ENCODE measurements at regions not wholly inside any gene's neighbourhood (a gene's known extent, or its start where the extent isn't known, plus 50 kb on each side); places are given as distances from the start of the nearest gene placed in this dataset.
"Not testable (repeated sequence)": the region's sequence is repeated elsewhere in the genome, so short reads cannot be mapped to it uniquely, and the experiment has no call there.

DNA sequence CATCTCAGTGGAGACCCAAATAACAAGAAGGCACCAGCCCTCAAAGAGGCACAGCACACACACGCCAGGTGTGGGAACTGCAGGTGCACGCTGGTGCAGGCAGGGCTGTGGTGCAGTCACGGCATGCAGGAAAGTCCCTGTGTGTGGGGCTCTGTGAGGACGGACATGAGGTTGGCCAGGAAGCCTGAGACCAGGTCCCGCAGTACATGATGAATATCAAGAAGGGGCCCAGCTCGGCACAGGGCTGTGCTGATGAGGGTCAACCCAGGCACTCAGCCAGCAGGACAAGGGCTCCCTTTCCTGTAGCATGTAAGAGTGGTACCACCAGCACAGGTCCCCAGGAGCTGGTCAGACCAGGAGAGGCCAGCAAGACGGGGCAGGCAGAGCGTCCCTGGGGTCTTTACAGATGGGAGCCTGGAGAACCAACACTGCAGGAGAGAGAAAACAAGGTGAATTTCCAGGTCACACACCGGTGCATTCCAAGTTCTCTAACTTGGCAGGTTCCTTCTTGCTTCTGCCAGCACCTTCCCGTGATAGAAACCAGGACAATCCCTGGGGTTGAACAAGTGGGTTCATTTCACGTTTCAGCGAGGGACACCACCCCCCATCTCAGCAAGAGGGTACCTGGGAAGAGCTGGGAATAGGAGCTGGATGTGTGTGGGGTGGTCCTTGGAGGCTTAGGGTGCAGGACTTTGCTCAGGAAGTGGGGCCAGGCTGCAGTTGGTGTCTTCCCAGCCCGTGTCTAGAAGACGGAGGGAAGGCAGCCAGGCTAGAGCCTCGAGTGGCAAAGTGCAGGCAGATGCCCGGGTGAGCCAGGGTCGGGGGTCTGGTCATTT lies 244.8 kb upstream of the TCERG1L start:
- no peak overlapping the region for H2AFZ ChIP-seq (ENCODE audit: low read depth, low read length)
- no peaks in the 10 kb centered on the region for H4K20me1 ChIP-seq (ENCODE audit: insufficient read depth)
- no peak for TF ChIP-seq SMC3 (conservative IDR thresholded peaks at IDR 0.05; ENCODE audit: poor library complexity)
- H3K27ac ChIP-seq (ENCODE audit: low read length), result no peak overlapping the region
- no peaks in the 10 kb centered on the region for H3K9me3 ChIP-seq (ENCODE audit: low read length)
- no peaks in the 10 kb centered on the region for H3K36me3 ChIP-seq (ENCODE audit: insufficient read depth, low read length)
- no peak overlapping the region for H3K4me3 ChIP-seq (ENCODE audit: low read length)
- no peak overlapping the region for H3K4me2 ChIP-seq (ENCODE audit: low read length)
- no peaks in the 10 kb centered on the region for H3F3A ChIP-seq (ENCODE audit: insufficient read depth, low read length, poor library complexity, severe bottlenecking)
- H3K9ac ChIP-seq (ENCODE audit: low read length), result no peak overlapping the region
- no peaks in the 10 kb centered on the region for H3K79me2 ChIP-seq (replicated peaks; ENCODE audit: insufficient read depth, low read length)
- H3K27me3 ChIP-seq (ENCODE audit: insufficient read depth, low read depth, low read length), result no peaks in the 10 kb centered on the region
- no peaks in the 10 kb centered on the region for H3K9me2 ChIP-seq (ENCODE audit: insufficient read depth, low read length)

DNA sequence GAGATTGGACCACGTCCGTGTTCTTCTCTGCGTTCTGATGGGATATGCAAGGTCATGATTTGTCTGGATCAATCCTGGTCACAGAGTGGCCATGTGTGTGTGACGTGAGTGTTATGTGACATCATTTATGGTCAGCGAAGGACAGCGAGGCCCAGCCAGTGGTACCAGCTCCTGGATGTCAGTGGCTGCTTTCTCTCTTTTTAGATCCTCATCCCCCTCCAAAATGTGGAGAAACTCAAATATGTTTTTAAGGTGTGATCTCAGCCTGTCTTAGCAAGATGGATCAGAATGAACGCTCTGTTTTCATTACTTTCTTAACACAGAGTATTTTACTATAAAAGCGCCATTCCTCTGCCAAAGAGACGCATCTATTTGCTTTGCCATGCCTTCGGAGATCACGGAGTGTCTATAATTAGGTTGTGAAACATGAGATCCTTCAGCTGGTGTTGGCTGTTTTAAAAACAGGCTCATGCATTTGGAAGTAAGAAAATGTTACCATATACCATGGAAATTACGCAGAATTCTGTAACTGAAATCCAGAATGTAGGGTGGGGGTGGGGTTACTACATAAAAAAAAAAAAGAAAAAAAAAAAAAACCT lies 245.5 kb upstream of the TCERG1L start:
- no peaks in the 10 kb centered on the region for H3K36me3 ChIP-seq (ENCODE audit: insufficient read depth, low read length)
- H3K27me3 ChIP-seq (ENCODE audit: insufficient read depth, low read depth, low read length), result no peaks in the 10 kb centered on the region
- no peak for TF ChIP-seq EZH2 (IDR thresholded peaks at IDR 0.05; ENCODE audit: borderline replicate concordance, insufficient read depth, low read length, poor library complexity, severe bottlenecking)
- no peak for TF ChIP-seq MXI1 (conservative IDR thresholded peaks at IDR 0.05; ENCODE audit: poor library complexity, severe bottlenecking)
- no peak for TF ChIP-seq TAF1 (IDR thresholded peaks at IDR 0.05; ENCODE audit: low read depth)
- no peak for TF ChIP-seq SMC3 (conservative IDR thresholded peaks at IDR 0.05; ENCODE audit: poor library complexity)
- TF ChIP-seq, protein P1, sequence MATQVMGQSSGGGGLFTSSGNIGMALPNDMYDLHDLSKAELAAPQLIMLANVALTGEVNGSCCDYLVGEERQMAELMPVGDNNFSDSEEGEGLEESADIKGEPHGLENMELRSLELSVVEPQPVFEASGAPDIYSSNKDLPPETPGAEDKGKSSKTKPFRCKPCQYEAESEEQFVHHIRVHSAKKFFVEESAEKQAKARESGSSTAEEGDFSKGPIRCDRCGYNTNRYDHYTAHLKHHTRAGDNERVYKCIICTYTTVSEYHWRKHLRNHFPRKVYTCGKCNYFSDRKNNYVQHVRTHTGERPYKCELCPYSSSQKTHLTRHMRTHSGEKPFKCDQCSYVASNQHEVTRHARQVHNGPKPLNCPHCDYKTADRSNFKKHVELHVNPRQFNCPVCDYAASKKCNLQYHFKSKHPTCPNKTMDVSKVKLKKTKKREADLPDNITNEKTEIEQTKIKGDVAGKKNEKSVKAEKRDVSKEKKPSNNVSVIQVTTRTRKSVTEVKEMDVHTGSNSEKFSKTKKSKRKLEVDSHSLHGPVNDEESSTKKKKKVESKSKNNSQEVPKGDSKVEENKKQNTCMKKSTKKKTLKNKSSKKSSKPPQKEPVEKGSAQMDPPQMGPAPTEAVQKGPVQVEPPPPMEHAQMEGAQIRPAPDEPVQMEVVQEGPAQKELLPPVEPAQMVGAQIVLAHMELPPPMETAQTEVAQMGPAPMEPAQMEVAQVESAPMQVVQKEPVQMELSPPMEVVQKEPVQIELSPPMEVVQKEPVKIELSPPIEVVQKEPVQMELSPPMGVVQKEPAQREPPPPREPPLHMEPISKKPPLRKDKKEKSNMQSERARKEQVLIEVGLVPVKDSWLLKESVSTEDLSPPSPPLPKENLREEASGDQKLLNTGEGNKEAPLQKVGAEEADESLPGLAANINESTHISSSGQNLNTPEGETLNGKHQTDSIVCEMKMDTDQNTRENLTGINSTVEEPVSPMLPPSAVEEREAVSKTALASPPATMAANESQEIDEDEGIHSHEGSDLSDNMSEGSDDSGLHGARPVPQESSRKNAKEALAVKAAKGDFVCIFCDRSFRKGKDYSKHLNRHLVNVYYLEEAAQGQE (IDR thresholded peaks at IDR 0.05; ENCODE audit: borderline replicate concordance), result no peak
- TF ChIP-seq EP300 (conservative IDR thresholded peaks at IDR 0.05; ENCODE audit: poor library complexity, severe bottlenecking), result no peak
- TF ChIP-seq, protein P2, sequence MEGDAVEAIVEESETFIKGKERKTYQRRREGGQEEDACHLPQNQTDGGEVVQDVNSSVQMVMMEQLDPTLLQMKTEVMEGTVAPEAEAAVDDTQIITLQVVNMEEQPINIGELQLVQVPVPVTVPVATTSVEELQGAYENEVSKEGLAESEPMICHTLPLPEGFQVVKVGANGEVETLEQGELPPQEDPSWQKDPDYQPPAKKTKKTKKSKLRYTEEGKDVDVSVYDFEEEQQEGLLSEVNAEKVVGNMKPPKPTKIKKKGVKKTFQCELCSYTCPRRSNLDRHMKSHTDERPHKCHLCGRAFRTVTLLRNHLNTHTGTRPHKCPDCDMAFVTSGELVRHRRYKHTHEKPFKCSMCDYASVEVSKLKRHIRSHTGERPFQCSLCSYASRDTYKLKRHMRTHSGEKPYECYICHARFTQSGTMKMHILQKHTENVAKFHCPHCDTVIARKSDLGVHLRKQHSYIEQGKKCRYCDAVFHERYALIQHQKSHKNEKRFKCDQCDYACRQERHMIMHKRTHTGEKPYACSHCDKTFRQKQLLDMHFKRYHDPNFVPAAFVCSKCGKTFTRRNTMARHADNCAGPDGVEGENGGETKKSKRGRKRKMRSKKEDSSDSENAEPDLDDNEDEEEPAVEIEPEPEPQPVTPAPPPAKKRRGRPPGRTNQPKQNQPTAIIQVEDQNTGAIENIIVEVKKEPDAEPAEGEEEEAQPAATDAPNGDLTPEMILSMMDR (IDR thresholded peaks at IDR 0.05; ENCODE audit: poor library complexity, severe bottlenecking), result no peak
- TF ChIP-seq RAD21 (conservative IDR thresholded peaks at IDR 0.05), result no peak
- TF ChIP-seq POLR2AphosphoS5 (IDR thresholded peaks at IDR 0.05), result no peak

DNA sequence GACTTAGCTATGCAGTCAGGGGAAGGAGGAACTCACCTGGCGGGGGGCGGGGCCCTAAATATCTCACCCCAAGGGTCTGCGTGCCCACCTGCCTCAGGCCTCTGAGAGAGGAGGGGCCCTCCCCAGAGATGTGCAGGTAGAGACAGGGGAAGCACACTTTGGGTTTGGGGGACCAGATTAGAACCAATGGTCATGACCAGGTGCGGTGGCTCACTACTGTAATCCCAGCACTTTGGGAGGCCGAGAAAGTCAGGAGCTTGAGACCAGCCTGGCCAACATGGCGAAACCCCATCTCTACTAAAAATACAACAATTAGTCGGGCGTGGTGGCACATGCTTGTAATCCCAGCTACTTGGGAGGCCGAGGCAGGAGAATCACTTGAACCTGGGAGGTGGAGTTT lies 246.4 kb upstream of the TCERG1L start:
- H3K9ac ChIP-seq (ENCODE audit: low read length); H2AFZ ChIP-seq (ENCODE audit: low read depth, low read length); H3F3A ChIP-seq (ENCODE audit: insufficient read depth, low read length, poor library complexity, severe bottlenecking); H3K4me2 ChIP-seq (ENCODE audit: low read length); H4K20me1 ChIP-seq (ENCODE audit: insufficient read depth); H3K27ac ChIP-seq (ENCODE audit: low read length); H3K4me3 ChIP-seq (ENCODE audit: low read length); H3K79me2 ChIP-seq (replicated peaks; ENCODE audit: insufficient read depth, low read length); H3K9me3 ChIP-seq (ENCODE audit: low read length); H3K9me2 ChIP-seq (ENCODE audit: insufficient read depth, low read length); H3K27me3 ChIP-seq (ENCODE audit: insufficient read depth, low read depth, low read length); H3K36me3 ChIP-seq (ENCODE audit: insufficient read depth, low read length): not testable (repeated sequence)

More for the DNA sequence above, 245.5 kb upstream of the TCERG1L start:
- Histone ChIP-seq H3K9me2 (ENCODE audit: insufficient read depth, low read length) (no peaks in the 10 kb centered on the region), H3K79me2 (replicated peaks; ENCODE audit: insufficient read depth, low read length) (no peaks in the 10 kb centered on the region), H4K20me1 (ENCODE audit: insufficient read depth) (no peaks in the 10 kb centered on the region), H2AFZ (ENCODE audit: low read depth, low read length) (no peak overlapping the region), H3K9ac (ENCODE audit: low read length) (no peak overlapping the region), H3K4me2 (ENCODE audit: low read length) (no peak overlapping the region), H3K9me3 (ENCODE audit: low read length) (no peaks in the 10 kb centered on the region), H3F3A (ENCODE audit: insufficient read depth, low read length, poor library complexity, severe bottlenecking) (no peaks in the 10 kb centered on the region), H3K27ac (ENCODE audit: low read length) (no peak overlapping the region), H3K4me3 (ENCODE audit: low read length) (no peak overlapping the region)
